ENCODE measurements at regions not wholly inside any gene's neighbourhood (a gene's known extent, or its start where the extent isn't known, plus 50 kb on each side); places are given as distances from the start of the nearest gene placed in this dataset.

DNA sequence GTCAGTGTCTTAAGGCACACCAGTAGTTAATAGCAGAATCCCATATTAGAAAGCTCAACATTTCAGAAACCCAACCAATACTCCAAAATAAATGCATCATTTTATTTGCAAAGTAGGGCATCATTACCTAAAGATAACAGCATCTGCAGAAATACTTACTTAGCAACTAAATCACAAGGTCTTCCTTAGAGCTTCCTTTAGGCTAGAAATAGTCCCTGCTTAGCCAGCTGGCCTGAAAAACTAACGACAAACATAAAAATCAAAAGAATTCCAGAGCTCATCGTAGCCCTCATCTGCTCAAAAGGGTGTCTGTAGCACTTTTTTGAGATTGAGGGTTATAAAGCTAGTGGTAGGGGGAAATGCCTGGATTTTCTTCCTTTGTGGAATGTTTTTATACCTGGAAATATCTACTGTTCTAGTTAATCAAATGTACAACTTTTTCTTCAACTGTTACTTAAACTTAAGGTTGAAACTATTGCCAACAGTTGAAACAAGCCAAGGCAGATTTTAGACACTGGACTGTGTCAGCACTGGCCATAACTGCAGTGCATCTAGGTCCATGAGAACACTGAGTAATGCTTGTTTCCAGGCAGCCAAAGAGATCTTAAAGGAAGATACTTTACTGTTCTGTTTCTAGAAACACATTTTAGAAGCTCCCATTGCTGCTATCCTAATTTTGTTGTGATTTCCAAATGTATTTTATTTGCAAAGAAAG is 129.4 kb upstream of the RASA1 start:
- H3K9me1 ChIP-seq (ENCODE audit: insufficient read depth, low read length) = no peaks in the 10 kb centered on the region
- peak overlapping the region; percentile 55; the same call in 1 of the 2 replicates for H2BK20ac ChIP-seq (ENCODE audit: low read depth, low read length)
- ChIA-PET POLR2A (ENCODE audit: unreplicated experiment) (no interaction called here), CTCF (interaction anchor here (0.6 to 1.0 kb wide), 2 partner anchors 36 to 131 kb away, joined by 3 to 4 read pairs; no protein-coding TSS in a partner anchor)
- H2AK9ac ChIP-seq (replicated peaks; ENCODE audit: low read depth, low read length, poor library complexity) = no peak overlapping the region
- no peak overlapping the region for H2BK120ac ChIP-seq (ENCODE audit: low read depth, low read length)
- no peaks in the 10 kb centered on the region for H3K27me3 ChIP-seq (ENCODE audit: control insufficient read depth, insufficient read depth, low read length)
- H3K36me3 ChIP-seq (ENCODE audit: control insufficient read depth, insufficient read depth, low read length) = no peaks in the 10 kb centered on the region
- H2AFZ ChIP-seq (replicated peaks; ENCODE audit: low read length, poor library complexity) = no peak overlapping the region
- H2AK5ac ChIP-seq (ENCODE audit: low read depth, low read length) = peak overlapping the region; percentile 64; the same call in 1 of the 2 replicates
- no peak overlapping the region; the same call in 1 of the 2 replicates for H4K5ac ChIP-seq (ENCODE audit: low read depth, low read length)
- in situ Hi-C loops (cut with MboI; ENCODE audit: low sequenced_read_pairs) = no loop called here
- no peak overlapping the region for H3K4me2 ChIP-seq (ENCODE audit: low read depth, low read length)
- no peak overlapping the region for H4K91ac ChIP-seq (ENCODE audit: insufficient read depth, low read depth, low read length)
- DNase-seq (no peak), ATAC-seq (ENCODE audit: low read depth) (no peak; the same call in 1 of the 2 replicates)
- no peak overlapping the region for H3K4me3 ChIP-seq (ENCODE audit: insufficient read depth, low read depth, low read length)
- H2BK15ac ChIP-seq (ENCODE audit: low read depth, low read length) = no peak overlapping the region; the same call in 2 of the 3 replicates
- peak overlapping the region; percentile 80; the same call in 1 of the 2 replicates for H3K4ac ChIP-seq (ENCODE audit: low read depth, low read length)
- H3K14ac ChIP-seq (replicated peaks; ENCODE audit: low read depth, low read length) = 0 out of 2 replicates have a peak overlapping the region, but pooled peaks have one; percentile 81
- no peaks in the 10 kb centered on the region for H4K20me1 ChIP-seq (ENCODE audit: insufficient read depth, low read length)
- BruUV-seq (replicated peaks) = no TSS peak
- no peak overlapping the region for H3K9ac ChIP-seq (ENCODE audit: low read depth, low read length)
- no peak overlapping the region for H3K56ac ChIP-seq (ENCODE audit: extremely low read depth, insufficient read depth, low read length)
- no peak overlapping the region for H2BK5ac ChIP-seq (ENCODE audit: low read depth, low read length, poor library complexity, severe bottlenecking)
- intact Hi-C loops (cut with micrococcal nuclease) = no loop called here
- H3K9me3 ChIP-seq (ENCODE audit: control insufficient read depth, insufficient read depth, low read length) = no peaks in the 10 kb centered on the region
- WGBS, 2 experiments (ENCODE audit: extremely low coverage in 2 of 2, insufficient read length in 1 of 2) = no CpG with 5 or more reads among the region's 2 CpGs
- no peaks in the 10 kb centered on the region for H3K79me1 ChIP-seq (ENCODE audit: low read depth in 1 of 2, low read length in 2 of 2)
- peak overlapping the region; percentile 41; the same call in 1 of the 2 replicates for H3K18ac ChIP-seq (ENCODE audit: low read depth, low read length)
- 0 out of 2 replicates have a peak overlapping the region, but pooled peaks have one; percentile 71 for H3K23ac ChIP-seq (ENCODE audit: low read depth, low read length)
- no peak overlapping the region for H4K8ac ChIP-seq (ENCODE audit: low read depth in 2 of 2, low read length in 2 of 2)
- TF ChIP-seq, protein P1, sequence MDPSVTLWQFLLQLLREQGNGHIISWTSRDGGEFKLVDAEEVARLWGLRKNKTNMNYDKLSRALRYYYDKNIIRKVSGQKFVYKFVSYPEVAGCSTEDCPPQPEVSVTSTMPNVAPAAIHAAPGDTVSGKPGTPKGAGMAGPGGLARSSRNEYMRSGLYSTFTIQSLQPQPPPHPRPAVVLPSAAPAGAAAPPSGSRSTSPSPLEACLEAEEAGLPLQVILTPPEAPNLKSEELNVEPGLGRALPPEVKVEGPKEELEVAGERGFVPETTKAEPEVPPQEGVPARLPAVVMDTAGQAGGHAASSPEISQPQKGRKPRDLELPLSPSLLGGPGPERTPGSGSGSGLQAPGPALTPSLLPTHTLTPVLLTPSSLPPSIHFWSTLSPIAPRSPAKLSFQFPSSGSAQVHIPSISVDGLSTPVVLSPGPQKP (IDR thresholded peaks at IDR 0.05; ENCODE audit: borderline replicate concordance, low read depth, low read length) = no peak
- TF ChIP-seq CHD1 (IDR thresholded peaks at IDR 0.05; ENCODE audit: low read depth, low read length) = no peak
- TF ChIP-seq RCOR1 (IDR thresholded peaks at IDR 0.05; ENCODE audit: insufficient replicate concordance, low read length) = no peak
- no peak for TF ChIP-seq NFE2L2 (IDR thresholded peaks at IDR 0.05; ENCODE audit: low read depth, low read length)
- no peak for TF ChIP-seq MXI1 (IDR thresholded peaks at IDR 0.05; ENCODE audit: borderline replicate concordance, low read depth, low read length)
- no peak for TF ChIP-seq SMC3 (IDR thresholded peaks at IDR 0.05; ENCODE audit: low read depth, low read length)
- TF ChIP-seq MAZ (IDR thresholded peaks at IDR 0.05; ENCODE audit: borderline replicate concordance, low read depth, low read length) = no peak
- no peak for TF ChIP-seq RFX5 (IDR thresholded peaks at IDR 0.05; ENCODE audit: low read depth, low read length)
- dilution Hi-C loops (cut with HindIII; ENCODE audit: low sequenced_read_pairs, unreplicated experiment) = no loop called here
- H3K4me1 ChIP-seq (ENCODE audit: control insufficient read depth, insufficient read depth, low read length) = peaks cover 2% of the 10 kb centered on the region; the same call in 1 of the 2 replicates
- H3K27ac ChIP-seq (ENCODE audit: insufficient read depth, low read length) = no peak overlapping the region
